OCI-LY7 (cell line): ENCODE measurements at regions not wholly inside any gene's neighbourhood (a gene's known extent, or its start where the extent isn't known, plus 50 kb on each side); places are given as distances from the start of the nearest gene placed in this dataset.

Experiments used
- CTCF ChIP-seq: fragments of 200-600 bp; sonication (generic); conservative IDR thresholded peaks from 2 replicates; pipeline ENCODE4 v1.5.1; 2014; ENCODE audit warnings: mild to moderate bottlenecking, antibody characterized with exemption, low read length, moderate library complexity, mixed read lengths
- EZH2phosphoT487 ChIP-seq: fragments of 200-600 bp; sonication (generic); IDR thresholded peaks from 2 replicates; pipeline ENCODE4 v1.6.1; 2018; ENCODE audit warnings: low read depth, borderline replicate concordance, mild to moderate bottlenecking, mixed run types, antibody characterized with exemption, low read length, moderate library complexity, mixed read lengths

- TF ChIP-seq CTCF (no peak), EZH2phosphoT487 (no peak)
These were observed 846.5 kb downstream of the DHX35 start for GRCh38 chr20:39808613-39809012.
